Activated CD4-positive, alpha-beta T cell treated with anti-CD3 and anti-CD28 coated beads for 24 hours (primary cell): ENCODE measurements at regions not wholly inside any gene's neighbourhood (a gene's known extent, or its start where the extent isn't known, plus 50 kb on each side); places are given as distances from the start of the nearest gene placed in this dataset.
A peak's percentile ranks its signal among the peaks of the same experiment; 100 is the strongest.
"Not testable (repeated sequence)": the region's sequence is repeated elsewhere in the genome, so short reads cannot be mapped to it uniquely, and the experiment has no call there.

Experiments
- DNase-seq, 2 donors: peaks; one replicate each; pipeline ENCODE4 v3.0.0-alpha.2; 2020; ENCODE audit warnings: low read depth in 2 of 2

DNA sequence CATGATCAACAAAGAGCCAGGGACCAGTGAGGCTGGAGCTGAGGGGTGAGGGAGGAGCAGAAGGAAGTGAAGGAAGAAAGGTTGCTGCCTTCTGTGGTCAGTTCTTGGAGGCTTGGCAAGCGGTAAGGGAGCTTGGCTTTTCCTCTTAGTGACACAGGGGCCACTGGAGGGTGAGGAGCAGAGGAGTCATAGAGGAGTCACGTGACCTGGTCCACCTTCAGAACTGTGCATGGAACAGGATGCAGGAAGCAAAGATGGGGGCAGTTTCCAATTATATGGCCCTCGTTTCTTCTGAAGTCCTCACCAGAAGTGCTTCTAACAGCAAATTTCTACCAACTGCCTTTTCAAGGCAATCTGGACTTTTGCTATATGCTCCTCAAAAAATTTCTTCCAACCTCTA is 326.9 kb upstream of the SMIM21 start:
- no peak for DNase-seq

DNA sequence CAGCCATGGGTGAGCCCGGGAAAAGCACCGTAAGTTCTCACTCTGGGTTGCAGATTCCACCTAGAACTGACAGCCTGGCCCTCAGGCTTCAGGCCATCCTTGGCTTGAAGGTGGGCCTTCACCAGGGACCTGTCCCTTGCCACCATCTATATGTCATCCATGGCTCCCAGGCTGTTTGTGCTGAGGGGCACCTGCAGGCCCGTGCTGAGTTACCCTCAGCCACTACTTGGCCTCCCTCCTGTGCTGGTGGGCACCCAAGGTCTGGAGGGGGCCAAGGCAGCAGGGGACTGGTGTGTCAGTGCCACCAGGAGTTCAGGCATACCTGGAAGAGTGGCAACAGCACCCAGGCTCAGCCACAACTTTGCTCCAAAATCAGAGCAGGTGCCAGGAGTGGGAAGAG is 326.2 kb upstream of the SMIM21 start:
- no peak for DNase-seq

DNA sequence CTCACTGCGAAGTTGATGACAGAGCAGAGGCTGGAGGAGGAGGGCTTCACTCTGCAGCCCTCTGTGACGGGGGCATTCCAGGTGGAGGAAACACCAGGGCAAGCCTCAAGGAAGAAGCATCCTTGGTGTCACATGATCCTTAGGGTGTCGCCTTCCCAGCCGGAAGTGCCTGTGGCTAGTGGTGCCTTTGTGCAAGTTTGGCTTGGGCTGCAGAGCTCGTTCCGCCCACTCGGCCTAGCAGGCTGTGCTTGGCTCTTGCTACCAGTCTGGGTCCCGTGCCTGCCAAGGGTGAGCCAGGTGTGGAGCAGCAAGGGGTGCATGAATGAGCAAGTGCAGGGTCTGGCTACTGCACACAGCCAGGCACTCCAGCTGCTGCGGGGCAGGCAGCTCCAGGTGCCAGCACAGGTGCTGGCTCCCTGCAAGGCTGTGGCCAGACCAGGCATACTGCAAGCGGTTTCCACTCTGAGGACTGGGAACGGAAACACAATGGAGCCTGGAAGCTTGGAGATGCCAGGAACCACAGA is 325.3 kb upstream of the SMIM21 start:
- DNase-seq, result no peak

DNA sequence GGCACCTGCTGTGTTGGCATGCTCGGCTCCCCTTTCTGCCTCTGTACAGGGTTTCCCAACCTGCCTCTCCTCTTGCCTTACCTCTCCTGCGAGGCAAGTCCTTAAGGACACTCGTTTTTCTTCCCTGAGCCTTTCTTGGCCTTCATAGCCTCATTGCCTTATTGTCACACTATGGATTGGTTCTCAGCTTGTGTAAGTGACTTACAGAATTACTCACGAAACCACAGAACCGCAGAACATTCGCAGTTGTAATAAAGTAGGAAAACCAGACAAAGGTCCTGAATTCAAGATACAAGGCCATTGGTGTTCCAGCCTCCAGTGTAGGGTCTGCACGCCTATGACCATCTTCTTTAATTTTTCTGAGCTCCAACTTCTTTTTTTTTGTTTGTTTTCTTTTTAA is 317.6 kb upstream of the SMIM21 start:
- no peak for DNase-seq

DNA sequence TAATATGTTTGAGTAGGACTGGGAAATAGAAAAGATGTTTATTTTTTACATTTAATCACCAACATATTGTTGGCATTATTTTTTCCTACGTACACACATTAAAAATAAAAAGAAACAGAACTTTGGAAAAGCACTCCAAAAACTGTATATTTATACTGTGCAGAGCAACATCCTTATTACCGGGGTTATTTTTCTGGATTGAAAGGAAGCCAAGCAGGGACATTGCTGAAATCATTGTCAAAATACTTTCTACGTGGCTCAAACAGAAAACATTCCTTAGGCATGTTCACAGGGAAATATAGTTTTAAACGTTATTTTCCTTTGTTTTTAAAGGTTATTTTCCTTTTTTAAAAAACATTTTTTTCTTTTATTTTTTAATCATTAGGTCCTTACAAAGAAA is 315.0 kb upstream of the SMIM21 start:
- DNase-seq, result no peak

- no peak for DNase-seq
These were observed 312.2 kb upstream of the SMIM21 start for GRCh38 chr18:75739682-75740081.

- no peak for DNase-seq
These were observed 307.8 kb upstream of the SMIM21 start for GRCh38 chr18:75735291-75735690.

GRCh38 chr18:75730249-75730648 is 302.7 kb upstream of the SMIM21 start:
- no peak for DNase-seq

- no peak for DNase-seq
These were observed 301.1 kb upstream of the SMIM21 start for GRCh38 chr18:75728621-75729020.

- peak; percentile 2 to 9 for DNase-seq
These were observed 300.0 kb upstream of the SMIM21 start for GRCh38 chr18:75727456-75727855.

DNA sequence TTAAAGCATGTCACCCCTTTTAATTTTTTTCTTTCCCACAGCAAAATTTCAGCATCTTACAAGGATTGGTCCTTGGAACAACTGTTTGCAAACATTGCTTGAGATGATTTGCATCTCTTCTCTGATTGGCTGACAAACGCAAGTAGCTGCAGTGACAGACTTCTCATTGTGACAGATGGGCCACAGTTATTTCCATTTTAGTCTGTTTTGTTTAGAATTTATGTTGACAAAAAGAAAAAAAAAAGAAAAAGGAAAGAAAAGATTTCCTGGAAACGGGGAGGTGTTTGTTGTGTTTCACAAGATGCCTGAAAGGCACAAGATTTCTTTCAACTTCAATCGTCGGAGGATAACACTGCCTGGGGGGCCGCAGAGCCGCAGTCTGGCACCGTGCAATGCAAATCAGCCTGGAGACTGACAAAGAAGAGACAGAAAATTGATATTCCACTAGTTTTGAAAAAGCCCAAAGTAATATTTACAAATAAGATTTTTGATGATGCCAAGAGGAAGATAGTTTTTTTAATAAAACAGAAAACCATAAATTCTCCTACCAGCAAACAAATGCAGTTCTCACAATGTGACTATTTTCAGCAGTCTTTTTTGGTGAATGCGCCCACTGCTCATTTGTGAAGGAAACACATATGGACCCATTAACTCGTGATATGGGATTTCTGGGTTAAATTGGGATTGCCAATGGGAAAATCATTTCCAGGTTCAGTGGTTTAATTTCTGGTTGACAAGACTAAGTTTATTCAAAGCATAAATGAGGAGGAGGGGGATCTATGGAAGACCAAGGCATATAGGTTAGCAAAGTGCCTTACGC is 296.2 kb upstream of the SMIM21 start:
- DNase-seq, result no peak

GRCh38 chr18:75714766-75715165 is 287.3 kb upstream of the SMIM21 start:
- DNase-seq, result no peak

DNA sequence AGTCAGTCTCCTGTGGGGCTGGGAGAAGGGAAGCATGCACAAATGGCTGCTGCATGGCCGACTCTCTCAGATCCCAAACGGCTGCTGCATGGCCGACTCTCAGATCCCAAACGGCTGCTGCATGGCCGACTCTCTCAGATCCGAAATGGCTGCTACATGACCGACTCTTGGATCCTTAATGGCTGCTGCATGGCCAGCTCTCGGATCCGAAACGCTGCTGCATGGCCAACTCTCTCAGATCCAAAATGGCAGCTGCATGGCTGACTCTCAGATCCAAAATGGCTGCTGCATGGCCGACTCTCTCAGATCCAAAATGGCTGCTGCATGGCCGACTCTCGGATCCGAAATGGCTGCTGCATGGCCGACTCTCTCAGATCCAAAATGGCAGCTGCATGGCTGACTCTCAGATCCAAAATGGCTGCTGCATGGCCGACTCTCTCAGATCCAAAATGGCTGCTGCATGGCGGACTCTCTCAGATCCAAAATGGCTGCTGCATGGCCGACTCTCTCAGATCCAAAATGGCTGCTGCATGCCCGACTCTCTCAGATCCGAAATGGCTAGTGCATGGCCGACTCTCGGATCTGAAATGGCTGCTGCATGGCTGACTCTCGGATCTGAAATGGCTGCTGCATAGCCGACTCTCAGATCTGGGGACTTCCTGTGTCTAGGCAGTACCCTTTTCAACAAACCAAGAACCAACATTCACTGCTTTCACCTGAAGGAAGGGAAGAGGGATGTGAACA is 284.8 kb upstream of the SMIM21 start:
- DNase-seq, result not testable (repeated sequence)

DNA sequence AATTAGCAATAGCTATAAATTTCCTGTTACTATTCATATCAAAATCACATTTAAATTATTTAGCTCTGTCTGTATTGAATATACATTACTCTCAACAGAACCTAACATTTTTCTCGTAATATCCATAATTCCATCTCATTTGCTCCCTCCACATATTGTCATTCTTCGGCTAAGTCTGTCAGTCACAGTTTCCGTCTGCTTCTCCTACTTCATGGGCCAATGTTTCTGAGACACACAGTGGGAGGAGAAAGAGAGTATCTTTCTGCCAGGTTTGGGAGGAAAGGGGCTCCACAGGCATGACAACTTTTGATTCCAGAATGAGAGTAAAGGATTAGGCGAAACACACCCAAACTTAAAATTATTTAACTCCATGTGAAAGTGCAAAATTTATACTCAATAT is 273.1 kb upstream of the SMIM21 start:
- DNase-seq, result no peak

GRCh38 chr18:75698861-75699260 is 271.4 kb upstream of the SMIM21 start:
- no peak for DNase-seq

DNA sequence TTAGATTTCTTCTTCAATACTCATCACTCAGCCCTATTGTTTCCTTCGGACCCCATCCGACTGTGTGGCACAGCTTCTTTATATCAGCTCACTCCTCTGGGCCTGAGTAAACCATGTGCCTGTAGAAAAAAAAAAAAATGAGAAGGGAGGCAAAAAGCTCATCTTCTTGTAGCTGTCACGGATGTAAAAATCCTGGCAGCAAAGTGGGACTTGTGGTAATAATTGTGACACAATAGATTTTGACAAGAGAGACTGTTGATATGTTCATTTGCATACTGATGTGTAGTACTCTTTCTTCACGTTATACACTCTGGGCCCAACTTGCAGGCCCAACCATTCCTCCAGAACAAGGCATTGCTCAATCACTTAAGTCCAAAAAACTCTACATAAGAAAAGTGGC is 270.0 kb upstream of the SMIM21 start:
- DNase-seq, result no peak

DNA sequence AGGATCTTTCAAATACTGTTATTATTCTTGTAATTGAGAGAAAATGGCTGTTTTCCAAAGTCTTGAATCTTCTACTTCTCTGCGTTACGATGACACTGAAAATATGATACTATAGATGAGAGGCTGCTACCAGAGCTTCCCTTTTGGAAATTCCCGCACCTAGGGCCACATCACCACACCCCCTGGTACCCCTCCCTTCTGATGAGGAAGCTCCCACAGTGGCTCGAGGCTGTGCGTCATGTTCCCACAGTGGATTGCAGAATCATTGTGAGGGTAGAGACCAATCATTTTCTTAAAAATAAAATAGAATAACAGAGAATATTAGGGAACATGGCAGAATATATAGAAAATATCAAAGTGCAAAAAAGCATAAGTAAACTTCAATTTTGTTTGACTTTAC is 268.9 kb upstream of the SMIM21 start:
- DNase-seq, result no peak

- DNase-seq, result no peak
These were observed 266.8 kb upstream of the SMIM21 start for GRCh38 chr18:75694292-75694691.

- no peak for DNase-seq
These were observed 264.0 kb upstream of the SMIM21 start for GRCh38 chr18:75691483-75691882.

- not testable (repeated sequence) for DNase-seq
These were observed 262.8 kb upstream of the SMIM21 start for GRCh38 chr18:75690283-75690682.

- DNase-seq, result no peak
These were observed 260.1 kb upstream of the SMIM21 start for GRCh38 chr18:75687626-75688025.

DNA sequence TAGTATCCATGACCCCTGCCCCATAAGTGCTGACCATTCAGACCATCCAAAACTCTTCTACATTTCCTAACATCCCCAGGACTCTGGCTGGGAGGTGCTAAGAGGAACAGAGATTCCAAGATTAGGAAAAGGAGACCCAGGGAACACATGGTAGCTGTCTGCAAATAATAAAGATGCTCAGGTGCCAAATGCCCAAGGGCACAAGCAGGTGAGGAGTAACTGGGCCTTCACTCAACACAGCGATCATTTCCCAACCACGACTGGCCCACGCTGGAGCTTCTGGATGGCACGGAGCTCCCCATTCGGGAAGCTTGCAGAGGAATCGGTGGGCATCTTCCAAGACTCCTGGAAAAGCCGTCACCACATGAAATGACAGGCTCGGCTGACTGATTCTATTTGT is 255.9 kb upstream of the SMIM21 start:
- no peak for DNase-seq

DNA sequence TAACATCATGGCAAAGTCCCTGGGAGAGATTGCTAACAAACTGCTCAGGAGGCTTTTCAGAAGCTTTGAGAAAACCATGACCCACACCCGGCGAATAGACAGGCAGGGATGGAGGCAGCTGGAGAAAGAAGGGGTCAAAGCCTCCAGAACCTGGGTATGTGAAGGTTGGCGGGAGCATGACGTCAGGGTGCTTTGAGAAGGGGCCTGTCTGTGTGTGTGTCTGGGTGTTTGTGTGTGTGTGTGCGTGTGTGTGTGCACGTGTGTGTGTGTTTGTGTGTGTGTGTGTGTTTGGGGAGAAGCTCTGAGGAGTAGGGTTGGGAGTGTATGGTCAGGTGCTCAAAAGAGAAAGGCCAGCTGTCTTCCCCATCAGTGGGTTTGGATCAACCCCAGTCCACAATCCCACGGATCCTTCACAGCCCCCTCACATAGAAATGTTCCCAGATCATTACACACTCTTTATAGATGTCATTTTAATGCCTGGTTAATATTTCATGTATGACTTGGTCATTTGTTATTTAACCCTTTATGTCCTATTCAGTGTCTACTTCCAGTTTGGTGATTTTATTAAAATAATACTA is 254.1 kb upstream of the SMIM21 start:
- DNase-seq, result no peak
